ENCODE measurements at regions not wholly inside any gene's neighbourhood (a gene's known extent, or its start where the extent isn't known, plus 50 kb on each side); places are given as distances from the start of the nearest gene placed in this dataset.

- TF ChIP-seq ZNF687 (IDR thresholded peaks at IDR 0.05) (peak; percentile 34; the same call in 1 of the 2 replicates), ZNF592 (IDR thresholded peaks at IDR 0.05) (0 out of 2 replicates have a peak, but pooled peaks have one; percentile 6), SREBF1 (IDR thresholded peaks at IDR 0.05; ENCODE audit: low read length) (no peak), DPF2 (IDR thresholded peaks at IDR 0.05) (0 out of 2 replicates have a peak, but pooled peaks have one; percentile 33), MEF2B (IDR thresholded peaks at IDR 0.05; ENCODE audit: partially characterized antibody, poor library complexity, severe bottlenecking) (peak; percentile 24), CTCF (IDR thresholded peaks at IDR 0.05 in 2 of 3, conservative IDR thresholded peaks at IDR 0.05 in 1 of 3; ENCODE audit: control insufficient read depth in 2 of 3, extremely low read depth in 1 of 3, insufficient read depth in 1 of 3, low read depth in 3 of 3, low read length in 3 of 3) (peak in 2 of 3 experiments; percentile 9 to 27; a peak in 3 of 6 replicates), IKZF2 (IDR thresholded peaks at IDR 0.05) (peak; percentile 40 to 67), ZBED1 (IDR thresholded peaks at IDR 0.05; ENCODE audit: borderline replicate concordance) (peak; percentile 83; the same call in 1 of the 2 replicates), IKZF1 (conservative IDR thresholded peaks at IDR 0.05) (peak; percentile 56), TCF7 (IDR thresholded peaks at IDR 0.05; ENCODE audit: borderline replicate concordance) (peak; percentile 75), PBX3 (IDR thresholded peaks at IDR 0.05; ENCODE audit: insufficient replicate concordance, low read depth, low read length) (peak; percentile 46), SPI1 (IDR thresholded peaks at IDR 0.05; ENCODE audit: borderline replicate concordance, insufficient read depth, low read depth, low read length) (peak; percentile 93), BCL11A (IDR thresholded peaks at IDR 0.05; ENCODE audit: low read depth, low read length) (peak; percentile 33; the same call in 1 of the 2 replicates), JUNB (IDR thresholded peaks at IDR 0.05) (peak; percentile 95), MTA2 (IDR thresholded peaks at IDR 0.05; ENCODE audit: low read depth) (peak; percentile 43; the same call in 1 of the 2 replicates), MEF2A (IDR thresholded peaks at IDR 0.05; ENCODE audit: insufficient read depth, low read depth, low read length) (peak; percentile 57; the same call in 1 of the 2 replicates), ATF7 (IDR thresholded peaks at IDR 0.05; ENCODE audit: low read depth) (peak; percentile 97), TARDBP (IDR thresholded peaks at IDR 0.05; ENCODE audit: borderline replicate concordance) (no peak), PML (IDR thresholded peaks at IDR 0.05; ENCODE audit: low read length) (peak; percentile 73; the same call in 1 of the 2 replicates)
These were observed 137.9 kb upstream of the CXCR4 start (continued) for GRCh38 chr2:136255648-136256461.

Measured in GM12878 (cell line).